Stimulated activated naive B cell treated with anti-CD40 and anti-IgM and Interleukin-4, amounts not matched to agents 10 μg/mL and 1 μg/mL and 100 μg/mL, for 72 hours (primary cell): ENCODE measurements at regions not wholly inside any gene's neighbourhood (a gene's known extent, or its start where the extent isn't known, plus 50 kb on each side); places are given as distances from the start of the nearest gene placed in this dataset.

Experiments used
- ATAC-seq, 2 donors: fragments of 150-1000 bp; cut with Tn5 transposase; replicated peaks; 2 replicates each; pipeline ENCODE4 v1.10.0; 2021; ENCODE audit warnings: moderate library complexity in 1 of 2
- DNase-seq: peaks from one replicate; pipeline ENCODE4 v3.0.0; 2021
- H3K27ac Mint-ChIP-seq: one replicate; pipeline ENCODE4 v1.8.0; 2022; ENCODE audit warnings: mild to moderate bottlenecking, mixed read lengths
- H3K27me3 Mint-ChIP-seq, 2 donors: one replicate each; pipeline ENCODE4 v1.8.0; 2022; ENCODE audit warnings: mixed read lengths in 2 of 2
- H3K36me3 Mint-ChIP-seq, 2 donors: one replicate each; pipeline ENCODE4 v1.8.0; 2022; ENCODE audit warnings: mixed read lengths in 2 of 2, mild to moderate bottlenecking in 1 of 2
- H3K4me1 Mint-ChIP-seq, 2 donors: one replicate each; pipeline ENCODE4 v1.8.0; 2022; ENCODE audit warnings: mixed read lengths in 2 of 2, mild to moderate bottlenecking in 1 of 2
- H3K4me3 Mint-ChIP-seq, 2 donors: one replicate each; pipeline ENCODE4 v1.8.0; 2022; ENCODE audit warnings: mild to moderate bottlenecking in 2 of 2, mixed read lengths in 2 of 2, moderate library complexity in 1 of 2
- H3K9me3 Mint-ChIP-seq, 2 donors: one replicate each; pipeline ENCODE4 v1.8.0; 2022; ENCODE audit warnings: mixed read lengths in 2 of 2, mild to moderate bottlenecking in 1 of 2

GRCh38 chr18:23356424-23356823 lies 96.7 kb upstream of the RIOK3 start:
- Mint-ChIP-seq H3K9me3 (no peaks in the 10 kb centered on the region), H3K4me1 (peaks cover 23 to 43% of the 10 kb centered on the region in 2 donors), H3K36me3 (peaks cover 61 to 78% of the 10 kb centered on the region in 2 donors), H3K4me3 (no peak overlapping the region), H3K27ac (no peak overlapping the region), H3K27me3 (no peaks in the 10 kb centered on the region)
- ATAC-seq (no peak), DNase-seq (no peak)

GRCh38 chr18:23356915-23357601 lies 96.0 kb upstream of the RIOK3 start:
- ATAC-seq (no peak), DNase-seq (no peak)
- no peak overlapping the region for H3K27ac Mint-ChIP-seq
- no peaks in the 10 kb centered on the region for H3K9me3 Mint-ChIP-seq
- H3K4me1 Mint-ChIP-seq = peaks cover 23 to 43% of the 10 kb centered on the region in 2 donors
- no peak overlapping the region for H3K4me3 Mint-ChIP-seq
- no peaks in the 10 kb centered on the region for H3K27me3 Mint-ChIP-seq
- peaks cover 54 to 72% of the 10 kb centered on the region in 2 donors for H3K36me3 Mint-ChIP-seq

- no peak for ATAC-seq
- peaks cover 44 to 62% of the 10 kb centered on the region in 2 donors for H3K36me3 Mint-ChIP-seq
- peak overlapping the region; percentile 80 for H3K27ac Mint-ChIP-seq
- no peak for DNase-seq
- no peak overlapping the region for H3K4me3 Mint-ChIP-seq
- no peaks in the 10 kb centered on the region for H3K9me3 Mint-ChIP-seq
- no peaks in the 10 kb centered on the region for H3K27me3 Mint-ChIP-seq
- peaks cover 20 to 42% of the 10 kb centered on the region in 2 donors for H3K4me1 Mint-ChIP-seq
Observed at GRCh38 chr18:23357996-23358594, 95.0 kb upstream of the RIOK3 start.

- Mint-ChIP-seq H3K27ac (no peak overlapping the region), H3K36me3 (peaks cover 37 to 52% of the 10 kb centered on the region in 2 donors), H3K27me3 (no peaks in the 10 kb centered on the region), H3K4me3 (no peak overlapping the region), H3K4me1 (peaks cover 14 to 32% of the 10 kb centered on the region in 2 donors), H3K9me3 (no peaks in the 10 kb centered on the region)
- ATAC-seq (no peak), DNase-seq (no peak)
Observed at GRCh38 chr18:23359421-23359820, 93.7 kb upstream of the RIOK3 start.

- Mint-ChIP-seq H3K27me3 (no peaks in the 10 kb centered on the region), H3K27ac (no peak overlapping the region), H3K4me1 (peaks cover 3 to 8% of the 10 kb centered on the region in 2 donors), H3K9me3 (no peaks in the 10 kb centered on the region), H3K4me3 (no peak overlapping the region), H3K36me3 (peaks cover 9 to 28% of the 10 kb centered on the region in 2 donors)
- no peak for ATAC-seq
- DNase-seq = no peak
Observed at GRCh38 chr18:23363865-23364570, 89.1 kb upstream of the RIOK3 start.

- no peak overlapping the region for H3K4me3 Mint-ChIP-seq
- H3K27me3 Mint-ChIP-seq = no peaks in the 10 kb centered on the region
- H3K9me3 Mint-ChIP-seq = no peaks in the 10 kb centered on the region
- DNase-seq = no peak
- no peak for ATAC-seq
- H3K4me1 Mint-ChIP-seq = peaks cover 1 to 6% of the 10 kb centered on the region in 2 donors
- no peak overlapping the region for H3K27ac Mint-ChIP-seq
- H3K36me3 Mint-ChIP-seq = peaks cover 7 to 18% of the 10 kb centered on the region in 2 donors
Observed at GRCh38 chr18:23365602-23366001, 87.5 kb upstream of the RIOK3 start.

- ATAC-seq (no peak), DNase-seq (no peak)
- Mint-ChIP-seq H3K27ac (no peak overlapping the region), H3K4me3 (no peak overlapping the region), H3K4me1 (peaks cover 0 to 1% of the 10 kb centered on the region in 2 donors), H3K9me3 (no peaks in the 10 kb centered on the region), H3K36me3 (peaks cover 13 to 33% of the 10 kb centered on the region in 2 donors), H3K27me3 (no peaks in the 10 kb centered on the region)
Observed at GRCh38 chr18:23369266-23369665, 83.8 kb upstream of the RIOK3 start.

- H3K9me3 Mint-ChIP-seq = no peaks in the 10 kb centered on the region
- H3K36me3 Mint-ChIP-seq = peaks cover 18 to 26% of the 10 kb centered on the region in 2 donors
- DNase-seq (no peak), ATAC-seq (no peak)
- H3K27me3 Mint-ChIP-seq = no peaks in the 10 kb centered on the region
- no peak overlapping the region for H3K4me3 Mint-ChIP-seq
- H3K4me1 Mint-ChIP-seq = peaks cover 4 to 9% of the 10 kb centered on the region in 2 donors
- no peak overlapping the region for H3K27ac Mint-ChIP-seq
Observed at GRCh38 chr18:23373570-23373969, 79.5 kb upstream of the RIOK3 start.

- DNase-seq = no peak
- Mint-ChIP-seq H3K27ac (no peak overlapping the region), H3K36me3 (peaks cover 17 to 21% of the 10 kb centered on the region in 2 donors), H3K27me3 (no peaks in the 10 kb centered on the region), H3K4me3 (no peak overlapping the region), H3K4me1 (peaks cover 6 to 9% of the 10 kb centered on the region in 2 donors), H3K9me3 (no peaks in the 10 kb centered on the region)
- ATAC-seq = peak; percentile 74 to 81
Observed at GRCh38 chr18:23377669-23378301, 75.3 kb upstream of the RIOK3 start.

- Mint-ChIP-seq H3K27me3 (no peaks in the 10 kb centered on the region), H3K4me3 (no peak overlapping the region), H3K27ac (no peak overlapping the region), H3K36me3 (peaks cover 18 to 21% of the 10 kb centered on the region in 2 donors), H3K4me1 (peaks cover 6 to 9% of the 10 kb centered on the region in 2 donors), H3K9me3 (no peaks in the 10 kb centered on the region)
- ATAC-seq (no peak), DNase-seq (no peak)
Observed at GRCh38 chr18:23378302-23378686, 74.8 kb upstream of the RIOK3 start.

GRCh38 chr18:23380001-23380550 lies 73.0 kb upstream of the RIOK3 start:
- Mint-ChIP-seq H3K4me1 (peaks cover 10 to 16% of the 10 kb centered on the region in 2 donors), H3K9me3 (no peaks in the 10 kb centered on the region), H3K27ac (no peak overlapping the region), H3K4me3 (no peak overlapping the region), H3K36me3 (peaks cover 17 to 28% of the 10 kb centered on the region in 2 donors), H3K27me3 (no peaks in the 10 kb centered on the region)
- ATAC-seq (no peak), DNase-seq (no peak)

- peaks cover 21 to 32% of the 10 kb centered on the region in 2 donors for H3K36me3 Mint-ChIP-seq
- H3K4me1 Mint-ChIP-seq = peaks cover 16 to 23% of the 10 kb centered on the region in 2 donors
- no peak overlapping the region for H3K4me3 Mint-ChIP-seq
- no peaks in the 10 kb centered on the region for H3K9me3 Mint-ChIP-seq
- DNase-seq (no peak), ATAC-seq (no peak)
- no peak overlapping the region for H3K27ac Mint-ChIP-seq
- no peaks in the 10 kb centered on the region for H3K27me3 Mint-ChIP-seq
Observed at GRCh38 chr18:23380817-23381216, 72.3 kb upstream of the RIOK3 start.

GRCh38 chr18:23383494-23383893 lies 69.6 kb upstream of the RIOK3 start:
- H3K27ac Mint-ChIP-seq = peak overlapping the region; percentile 66
- H3K4me1 Mint-ChIP-seq = peaks cover 12 to 15% of the 10 kb centered on the region in 2 donors
- no peaks in the 10 kb centered on the region for H3K27me3 Mint-ChIP-seq
- no peak overlapping the region for H3K4me3 Mint-ChIP-seq
- DNase-seq = no peak
- ATAC-seq = no peak
- H3K36me3 Mint-ChIP-seq = peaks cover 17 to 31% of the 10 kb centered on the region in 2 donors
- H3K9me3 Mint-ChIP-seq = no peaks in the 10 kb centered on the region
